RWPE1 (cell line): ENCODE measurements at regions not wholly inside any gene's neighbourhood (a gene's known extent, or its start where the extent isn't known, plus 50 kb on each side); places are given as distances from the start of the nearest gene placed in this dataset.

ENCODE experiments used
- CTCF ChIA-PET: fragments of 350-600 bp; sonication (Branson Sonifier 250); formaldehyde crosslinking; extraction: SDS; loops from one replicate; lab custom pipeline; 2021; lab: Yijun Ruan, JAX
- POLR2A ChIA-PET: fragments of 400-600 bp; formaldehyde crosslinking; extraction: SDS; loops from one replicate; lab custom pipeline; 2020; ENCODE audit warnings: antibody characterized with exemption; ENCODE audit not compliant: low non-redundant PET; lab: Yijun Ruan, JAX
- DNase-seq: peaks from one replicate; pipeline ENCODE4 v3.0.0; 2012; ENCODE audit warnings: low spot score
- H3K27ac ChIP-seq: fragments of 450-650 bp; 2 replicates; pipeline ENCODE4 v1.5.1; 2017
- CTCF ChIP-seq: fragments of 450-650 bp; conservative IDR thresholded peaks from 2 replicates; pipeline ENCODE4 v1.5.1; 2017; ENCODE audit warnings: low read depth, mild to moderate bottlenecking

- POLR2A ChIA-PET = no interaction called here
- CTCF ChIA-PET = interaction anchor here (0.5 kb wide), 1 partner anchor 115 kb away, joined by 3 read pairs; no protein-coding TSS in a partner anchor
- H3K27ac ChIP-seq = no peak overlapping the region
- no peak for DNase-seq
- TF ChIP-seq CTCF = no peak
Observed at GRCh38 chr6:147869201-147869600, 360.7 kb downstream of the SAMD5 start.

GRCh38 chr6:147869869-147870268, 361.4 kb downstream of the SAMD5 start:
- ChIA-PET POLR2A (no interaction called here), CTCF (no interaction called here)
- DNase-seq = no peak
- TF ChIP-seq CTCF = no peak
- H3K27ac ChIP-seq = no peak overlapping the region

GRCh38 chr6:147870506-147871110, 362.1 kb downstream of the SAMD5 start:
- TF ChIP-seq CTCF = no peak
- ChIA-PET CTCF (no interaction called here), POLR2A (no interaction called here)
- H3K27ac ChIP-seq = no peak overlapping the region
- no peak for DNase-seq

GRCh38 chr6:147872002-147872401, 363.5 kb downstream of the SAMD5 start:
- DNase-seq = no peak

GRCh38 chr6:147873816-147874215, 365.3 kb downstream of the SAMD5 start:
- no peak for DNase-seq
- CTCF ChIA-PET = interaction anchor here (0.7 kb wide), 1 partner anchor 21 kb away, joined by 3 read pairs; no protein-coding TSS in a partner anchor
- no peak for TF ChIP-seq CTCF
- no peak overlapping the region for H3K27ac ChIP-seq
- POLR2A ChIA-PET = no interaction called here

More at GRCh38 chr6:147872002-147872401, 363.5 kb downstream of the SAMD5 start:
- H3K27ac ChIP-seq = no peak overlapping the region
- CTCF ChIA-PET = no interaction called here
- TF ChIP-seq CTCF = no peak
- POLR2A ChIA-PET = no interaction called here

- CTCF ChIA-PET = no interaction called here
- no peak for DNase-seq
- POLR2A ChIA-PET = no interaction called here
- no peak overlapping the region for H3K27ac ChIP-seq
- TF ChIP-seq CTCF = no peak
Observed at GRCh38 chr6:147874322-147874721, 365.8 kb downstream of the SAMD5 start.
